Medulla oblongata (tissue), 1 donor: ENCODE measurements at regions not wholly inside any gene's neighbourhood (a gene's known extent, or its start where the extent isn't known, plus 50 kb on each side); places are given as distances from the start of the nearest gene placed in this dataset.

Experiments
- DNase-seq: peaks from one replicate; pipeline ENCODE4 v3.0.0-alpha.2; 2015; ENCODE audit errors: extremely low spot score

DNA sequence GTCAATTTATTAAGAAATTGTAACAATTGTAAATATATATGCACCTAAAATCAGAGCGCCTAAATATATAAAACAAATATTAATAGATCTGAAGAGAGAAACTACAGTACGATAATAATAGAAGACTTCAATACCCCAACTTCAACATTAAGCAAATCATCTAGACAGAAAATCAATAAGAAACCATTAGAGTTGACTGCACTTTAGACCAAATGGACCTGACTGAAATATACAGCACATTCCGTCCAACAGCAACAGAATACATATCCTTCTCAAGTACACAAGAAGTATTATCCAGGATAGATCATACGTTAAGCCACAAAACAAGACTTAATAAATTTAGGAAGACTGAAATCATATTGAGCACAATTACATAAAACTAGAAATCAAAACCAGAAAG lies 208.7 kb downstream of the MED10 start:
- DNase-seq = no peak

DNA sequence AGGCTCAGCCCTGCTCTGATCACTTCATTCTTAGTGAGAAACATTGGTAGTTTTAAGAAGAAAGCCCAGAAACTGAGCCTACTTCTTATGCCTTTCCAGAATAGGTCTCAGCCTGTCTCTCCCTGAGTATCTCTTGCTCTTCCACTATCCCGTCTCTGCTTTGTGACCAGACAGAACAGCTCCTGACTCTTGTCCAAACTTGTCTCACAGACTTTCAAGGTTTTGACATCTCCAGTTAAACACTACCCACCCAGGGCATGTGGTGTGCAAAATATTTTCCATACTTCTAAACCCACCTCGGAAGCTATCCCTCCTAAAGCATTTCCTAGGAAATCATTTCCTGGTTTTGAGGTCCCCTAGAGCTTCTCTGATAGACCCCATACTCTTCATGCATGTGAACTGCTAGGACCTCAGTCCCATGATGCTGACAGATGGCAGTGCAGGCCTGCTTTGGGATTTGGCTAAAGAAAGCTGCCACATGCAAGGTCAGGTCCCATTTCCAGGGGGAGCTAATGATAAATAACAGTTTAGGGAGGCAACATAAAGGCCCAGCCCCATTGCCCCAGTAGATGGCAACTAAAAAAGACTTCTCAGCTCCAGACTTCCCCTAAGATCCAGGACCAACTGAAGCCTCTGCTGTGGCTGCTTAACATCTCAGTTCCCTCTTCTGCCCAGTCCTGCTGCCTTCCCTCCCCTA lies 211.5 kb downstream of the MED10 start:
- no peak for DNase-seq

DNA sequence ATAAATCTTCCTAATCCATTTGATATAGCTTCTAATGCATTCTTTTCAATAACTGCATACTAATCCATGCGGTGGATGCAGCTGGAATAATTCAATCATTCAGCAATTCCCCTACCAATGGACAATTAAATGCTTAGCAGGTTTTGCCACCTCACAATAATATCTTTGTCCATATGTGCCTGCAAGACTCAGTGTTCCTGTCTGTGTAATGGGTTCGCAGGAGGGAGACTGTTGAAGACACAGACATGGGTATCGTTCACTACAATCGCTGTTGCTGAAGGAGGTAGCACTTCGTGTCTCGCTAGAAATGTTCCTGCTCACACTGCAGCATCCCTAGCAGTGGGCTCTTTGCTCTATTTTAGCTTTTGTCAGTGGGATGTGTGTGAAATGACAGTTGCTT lies 214.4 kb downstream of the MED10 start:
- no peak for DNase-seq

GRCh38 chr5:6162175-6162574 lies 216.2 kb downstream of the MED10 start:
- no peak for DNase-seq

- no peak for DNase-seq
Observed at GRCh38 chr5:6161257-6161656, 217.1 kb downstream of the MED10 start.

GRCh38 chr5:6159832-6160430 lies 218.4 kb downstream of the MED10 start:
- DNase-seq = no peak

DNA sequence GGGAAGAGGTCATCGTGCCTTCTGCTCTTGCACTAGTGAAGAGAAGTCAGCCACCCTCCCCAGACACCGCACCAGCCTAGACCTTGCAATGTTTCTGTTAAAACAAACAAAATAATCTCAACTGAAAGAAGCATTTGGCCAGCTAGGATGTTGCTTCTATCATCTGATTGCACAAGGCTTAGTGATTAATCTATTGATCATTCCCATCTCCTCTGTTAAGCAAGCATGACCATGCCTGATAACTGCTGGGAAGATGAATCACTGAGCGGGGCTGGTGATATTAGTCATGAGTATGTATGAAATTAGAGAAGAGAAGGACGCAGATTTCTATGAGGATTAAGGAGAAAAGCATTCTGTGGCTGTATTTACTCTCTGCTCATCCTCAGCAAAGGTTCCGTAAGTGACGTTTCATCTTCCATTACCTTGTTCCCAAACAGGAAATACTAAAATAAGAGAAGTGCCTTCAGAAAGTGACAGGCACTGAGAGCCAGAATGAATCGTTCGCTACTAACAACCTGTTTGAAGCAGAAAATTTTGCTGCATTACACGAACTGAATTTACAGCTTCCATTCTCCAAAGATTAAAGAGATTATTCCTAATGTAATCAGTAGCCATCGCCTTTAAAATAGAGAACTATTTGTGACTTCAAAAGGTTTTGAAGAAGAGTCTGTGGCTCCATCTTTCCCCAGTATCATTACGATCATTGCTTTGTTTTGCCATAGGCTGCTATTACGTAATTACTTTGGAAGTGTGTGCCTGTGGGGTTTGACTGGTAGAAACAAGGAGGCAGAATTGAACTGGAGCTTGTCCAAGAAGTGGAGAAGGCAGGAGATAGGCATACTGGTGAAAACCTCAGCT lies 219.1 kb downstream of the MED10 start:
- DNase-seq = no peak

DNA sequence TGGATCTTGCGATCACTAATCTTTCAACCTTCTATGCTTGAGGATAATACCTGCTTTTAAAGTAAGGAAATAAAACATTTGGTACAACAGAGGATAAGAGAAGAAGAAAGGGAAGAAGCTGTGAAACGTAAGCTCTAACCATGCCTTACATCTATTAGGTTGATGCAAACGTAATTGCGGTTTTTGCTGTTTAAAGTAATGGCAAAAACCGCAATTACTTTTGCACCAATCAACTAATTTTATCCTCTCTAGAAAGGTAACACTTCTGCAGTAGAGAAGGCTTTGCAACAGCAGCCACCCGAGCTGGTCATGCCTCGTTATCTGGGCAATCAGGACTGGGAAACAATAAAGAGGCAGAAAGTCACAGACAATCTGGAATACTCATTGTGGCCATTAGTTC lies 224.1 kb downstream of the MED10 start:
- no peak for DNase-seq

GRCh38 chr5:6146271-6146670 lies 232.1 kb downstream of the MED10 start:
- DNase-seq = no peak

- no peak for DNase-seq
Observed at GRCh38 chr5:6145616-6146237, 232.6 kb downstream of the MED10 start.

DNA sequence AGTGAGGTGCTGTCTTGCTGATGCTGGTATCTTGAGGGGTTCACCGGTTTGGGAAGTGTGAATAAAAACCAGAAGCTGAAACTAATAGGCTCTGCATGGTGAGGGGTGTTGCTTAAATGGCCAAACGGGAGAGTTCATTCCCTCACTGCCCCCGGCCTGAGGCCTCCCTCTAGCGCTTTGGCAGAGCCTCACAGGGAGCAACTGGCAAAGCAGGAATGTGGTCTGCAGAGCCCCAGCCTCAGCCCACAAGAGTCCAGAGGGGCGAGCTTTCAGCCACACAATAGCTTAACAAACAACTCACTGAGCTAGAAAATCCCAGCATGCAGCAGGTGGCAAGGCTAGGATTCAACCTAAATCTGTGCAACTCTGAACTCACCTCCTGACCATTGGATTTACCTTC lies 234.8 kb downstream of the MED10 start:
- no peak for DNase-seq

DNA sequence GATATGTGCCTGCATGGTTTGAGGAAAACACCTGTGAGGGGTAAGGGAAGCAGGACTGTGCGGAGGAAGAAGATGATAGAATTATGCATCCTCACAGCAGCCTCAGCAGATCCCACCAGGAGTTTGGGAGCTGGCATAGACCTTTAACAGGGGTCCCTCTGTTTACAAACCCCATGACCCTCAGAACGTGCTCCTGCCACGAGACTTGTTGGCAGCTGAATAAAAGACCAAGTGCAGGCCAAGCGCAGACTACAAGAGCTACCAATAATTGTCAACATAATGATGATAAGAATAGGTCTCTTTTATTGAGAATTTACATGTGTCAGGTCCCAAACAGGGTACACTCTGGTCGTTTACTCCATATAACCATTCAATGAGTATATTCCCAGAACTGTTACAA lies 236.0 kb downstream of the MED10 start:
- DNase-seq = no peak

- DNase-seq = no peak
Observed at GRCh38 chr5:6140219-6140618, 238.1 kb downstream of the MED10 start.

- DNase-seq = no peak
Observed at GRCh38 chr5:6135977-6136376, 242.4 kb downstream of the MED10 start.

DNA sequence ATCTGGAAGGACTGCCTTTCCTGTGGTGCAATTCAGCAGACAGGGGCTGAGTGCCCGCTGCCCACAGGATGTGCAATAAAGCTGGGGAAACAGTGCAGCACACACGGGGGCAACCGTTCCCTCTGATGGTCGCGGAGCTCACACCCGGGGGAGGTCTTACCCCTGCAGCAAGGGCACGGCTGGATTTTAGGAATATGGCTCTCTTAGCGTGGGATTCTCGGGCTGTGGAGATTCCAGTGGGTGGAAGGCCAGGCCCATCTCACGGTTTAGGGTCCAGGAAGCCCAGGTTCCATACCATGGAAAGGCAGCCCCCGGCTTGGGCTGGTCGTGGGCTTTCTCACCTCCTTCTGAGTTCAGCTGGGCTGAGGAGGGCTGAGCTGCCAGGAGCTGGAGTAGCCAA lies 244.1 kb downstream of the MED10 start:
- DNase-seq = no peak

- no peak for DNase-seq
Observed at GRCh38 chr5:6125781-6126180, 252.6 kb downstream of the MED10 start.

GRCh38 chr5:6118691-6119090 lies 259.7 kb downstream of the MED10 start:
- DNase-seq = no peak

- no peak for DNase-seq
Observed at GRCh38 chr5:6117212-6117611, 261.1 kb downstream of the MED10 start.

- no peak for DNase-seq
Observed at GRCh38 chr5:6115852-6116251, 262.5 kb downstream of the MED10 start.

DNA sequence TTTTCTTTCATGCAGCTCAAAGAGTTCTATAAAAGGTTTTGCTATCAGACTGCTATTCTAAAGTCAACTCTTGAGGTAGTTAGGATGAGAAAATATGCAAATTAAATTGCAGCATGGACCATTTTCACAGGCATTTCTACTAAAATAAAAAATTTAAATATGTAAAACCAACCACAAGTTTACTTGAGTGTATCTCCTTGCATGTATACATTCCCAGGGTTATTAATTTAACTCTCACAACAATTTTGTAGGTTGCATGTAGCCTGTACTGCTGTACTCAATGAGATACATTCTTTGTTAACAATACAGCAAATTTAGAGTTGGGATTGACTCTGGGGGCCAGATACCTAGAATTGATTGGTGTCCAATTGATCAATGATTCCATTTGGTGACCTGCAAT lies 265.8 kb downstream of the MED10 start:
- DNase-seq = no peak

DNA sequence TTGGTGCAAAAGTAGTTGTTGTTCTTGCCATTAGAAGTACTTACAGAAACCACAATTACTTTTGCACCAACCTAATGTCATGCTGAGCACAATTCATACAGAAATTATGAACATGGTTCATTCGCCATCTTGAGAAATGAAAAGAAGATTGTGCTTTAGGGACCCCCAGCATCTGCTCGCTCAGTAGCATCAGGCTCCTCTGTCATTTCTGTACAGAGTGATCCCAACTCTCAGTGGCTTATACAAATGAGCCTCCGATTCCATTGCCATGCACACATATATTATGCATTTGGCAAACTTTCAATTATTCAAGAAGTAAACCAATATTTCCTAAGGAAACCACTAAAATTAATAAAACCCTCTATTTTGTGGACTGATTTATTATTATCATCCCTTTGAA lies 266.2 kb downstream of the MED10 start:
- no peak for DNase-seq

DNA sequence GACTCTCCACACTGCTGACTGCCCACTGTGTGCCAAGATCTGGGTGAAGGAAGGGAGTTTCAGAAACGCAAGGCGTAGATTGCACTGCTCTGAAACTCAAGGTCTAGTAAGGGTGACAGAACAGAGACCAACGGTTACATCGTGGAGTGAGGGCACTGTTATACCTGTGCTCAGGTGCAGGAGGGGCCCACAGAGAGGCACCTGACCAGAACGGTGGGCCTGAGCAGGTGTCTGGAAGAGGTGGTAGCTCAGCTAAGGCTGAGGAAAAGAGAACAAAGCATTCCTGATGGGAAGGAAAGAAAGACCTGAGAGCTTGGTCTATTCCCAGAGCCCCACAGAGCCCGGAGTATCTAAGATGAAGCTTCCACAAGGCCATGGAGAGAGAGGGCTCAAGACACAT lies 267.2 kb downstream of the MED10 start:
- no peak for DNase-seq
